ENCODE measurements at regions not wholly inside any gene's neighbourhood (a gene's known extent, or its start where the extent isn't known, plus 50 kb on each side); places are given as distances from the start of the nearest gene placed in this dataset.
A peak's percentile ranks its signal among the peaks of the same experiment; 100 is the strongest.

GRCh38 chr4:129355516-129355915 lies 259.6 kb downstream of the C4orf33 start:
- Mint-ChIP-seq H3K27me3 (ENCODE audit: low read depth in 3 of 3) (peaks cover 10 to 16% (median 16%) of the 10 kb centered on the region in 3 donors), H3K27ac (peak overlapping the region in 1 of 7 donors; percentile 7), H3K9me3 (no peaks in the 10 kb centered on the region), H3K4me3 (no peak overlapping the region), H3K36me3 (no peaks in the 10 kb centered on the region), H3K4me1 (peaks cover 7% of the 10 kb centered on the region)
- no peak for TF ChIP-seq CTCF (IDR thresholded peaks at IDR 0.05)
- no peak overlapping the region for H3K4me3 ChIP-seq (replicated peaks in 1 of 3; ENCODE audit: low read depth in 2 of 3, low read length in 3 of 3)
- DNase-seq, result no peak
- no peak overlapping the region for H3K4me2 ChIP-seq (replicated peaks; ENCODE audit: extremely low read depth, low read length, poor library complexity, severe bottlenecking)
- H3K9me3 ChIP-seq (replicated peaks in 1 of 2; ENCODE audit: control insufficient read depth in 1 of 2, insufficient read depth in 1 of 2, low read length in 2 of 2), result no peaks in the 10 kb centered on the region
- H3K9ac ChIP-seq (ENCODE audit: insufficient read depth, low read length, poor library complexity, severe bottlenecking), result no peak overlapping the region
- H3K36me3 ChIP-seq (replicated peaks in 1 of 2; ENCODE audit: control insufficient read depth in 1 of 2, insufficient read depth in 2 of 2, low read length in 2 of 2), result no peaks in the 10 kb centered on the region
- no peaks in the 10 kb centered on the region for H4K20me1 ChIP-seq (ENCODE audit: insufficient read depth, low read length)
- no CpG with 5 or more reads among the region's 4 CpGs for WGBS (ENCODE audit: insufficient coverage)
- no peaks in the 10 kb centered on the region for H3K4me1 ChIP-seq (ENCODE audit: control insufficient read depth in 1 of 2, insufficient read depth in 2 of 2, low read length in 2 of 2)
- no peak overlapping the region for H2AFZ ChIP-seq (ENCODE audit: insufficient read depth, low read depth, low read length, poor library complexity, severe bottlenecking)
- H3K27me3 ChIP-seq (ENCODE audit: control insufficient read depth in 2 of 2, insufficient read depth in 2 of 2, low read length in 2 of 2), result peaks cover 0 to 7% of the 10 kb centered on the region in 2 donors
- H3K27ac ChIP-seq (ENCODE audit: low read depth in 1 of 2, low read length in 2 of 2), result no peak overlapping the region
- intact Hi-C loops (cut with micrococcal nuclease), result no loop called here
- H3K79me2 ChIP-seq (ENCODE audit: insufficient read depth, low read length), result no peaks in the 10 kb centered on the region

DNA sequence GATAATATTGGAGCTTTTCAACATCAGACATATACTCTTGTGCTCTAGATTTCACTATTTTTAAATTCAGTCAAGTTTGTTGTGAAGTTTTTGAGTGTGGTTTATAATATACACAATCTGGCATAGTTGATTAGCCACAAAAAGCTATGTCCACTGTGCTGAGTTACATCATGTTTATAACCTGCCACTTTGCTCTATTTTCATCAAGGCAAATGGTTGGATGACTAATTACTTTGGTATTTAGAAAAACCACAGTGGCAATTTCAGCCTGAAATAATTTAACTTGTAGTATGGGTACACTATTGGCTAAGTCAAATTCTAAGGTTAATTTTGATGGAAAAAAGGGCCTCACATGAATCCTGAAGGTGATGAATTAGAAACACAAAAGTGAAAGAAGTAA lies 262.6 kb downstream of the C4orf33 start:
- H2AFZ ChIP-seq (ENCODE audit: insufficient read depth, low read depth, low read length, poor library complexity, severe bottlenecking), result no peak overlapping the region

More for the DNA sequence above, 262.6 kb downstream of the C4orf33 start:
- Mint-ChIP-seq H3K9me3 (peaks cover 0 to 3% (median 0%) of the 10 kb centered on the region in 7 donors), H3K4me1 (peaks cover 9% of the 10 kb centered on the region), H3K36me3 (no peaks in the 10 kb centered on the region), H3K4me3 (no peak overlapping the region), H3K27ac (no peak overlapping the region), H3K27me3 (ENCODE audit: low read depth in 3 of 3) (peaks cover 7 to 13% (median 11%) of the 10 kb centered on the region in 3 donors)
- Histone ChIP-seq H3K36me3 (replicated peaks in 1 of 2; ENCODE audit: control insufficient read depth in 1 of 2, insufficient read depth in 2 of 2, low read length in 2 of 2) (no peaks in the 10 kb centered on the region), H4K20me1 (ENCODE audit: insufficient read depth, low read length) (no peaks in the 10 kb centered on the region), H3K27ac (ENCODE audit: low read depth in 1 of 2, low read length in 2 of 2) (no peak overlapping the region), H3K4me3 (replicated peaks in 1 of 3; ENCODE audit: low read depth in 2 of 3, low read length in 3 of 3) (no peak overlapping the region), H3K9ac (ENCODE audit: insufficient read depth, low read length, poor library complexity, severe bottlenecking) (no peak overlapping the region), H3K4me2 (replicated peaks; ENCODE audit: extremely low read depth, low read length, poor library complexity, severe bottlenecking) (no peak overlapping the region), H3K79me2 (ENCODE audit: insufficient read depth, low read length) (no peaks in the 10 kb centered on the region), H3K4me1 (ENCODE audit: control insufficient read depth in 1 of 2, insufficient read depth in 2 of 2, low read length in 2 of 2) (no peaks in the 10 kb centered on the region), H3K9me3 (replicated peaks in 1 of 2; ENCODE audit: control insufficient read depth in 1 of 2, insufficient read depth in 1 of 2, low read length in 2 of 2) (no peaks in the 10 kb centered on the region), H3K27me3 (ENCODE audit: control insufficient read depth in 2 of 2, insufficient read depth in 2 of 2, low read length in 2 of 2) (peaks cover 0 to 7% of the 10 kb centered on the region in 2 donors)
- TF ChIP-seq CTCF (IDR thresholded peaks at IDR 0.05), result no peak
- intact Hi-C loops (cut with micrococcal nuclease), result no loop called here
- DNase-seq, result no peak
